ENCODE measurements at regions not wholly inside any gene's neighbourhood (a gene's known extent, or its start where the extent isn't known, plus 50 kb on each side); places are given as distances from the start of the nearest gene placed in this dataset.

- no peak for DNase-seq
Measured at GRCh38 chr9:135196474-135196873, 109.0 kb downstream of the OLFM1 start.

GRCh38 chr9:135198144-135198543, 110.7 kb downstream of the OLFM1 start:
- DNase-seq: no peak

DNA sequence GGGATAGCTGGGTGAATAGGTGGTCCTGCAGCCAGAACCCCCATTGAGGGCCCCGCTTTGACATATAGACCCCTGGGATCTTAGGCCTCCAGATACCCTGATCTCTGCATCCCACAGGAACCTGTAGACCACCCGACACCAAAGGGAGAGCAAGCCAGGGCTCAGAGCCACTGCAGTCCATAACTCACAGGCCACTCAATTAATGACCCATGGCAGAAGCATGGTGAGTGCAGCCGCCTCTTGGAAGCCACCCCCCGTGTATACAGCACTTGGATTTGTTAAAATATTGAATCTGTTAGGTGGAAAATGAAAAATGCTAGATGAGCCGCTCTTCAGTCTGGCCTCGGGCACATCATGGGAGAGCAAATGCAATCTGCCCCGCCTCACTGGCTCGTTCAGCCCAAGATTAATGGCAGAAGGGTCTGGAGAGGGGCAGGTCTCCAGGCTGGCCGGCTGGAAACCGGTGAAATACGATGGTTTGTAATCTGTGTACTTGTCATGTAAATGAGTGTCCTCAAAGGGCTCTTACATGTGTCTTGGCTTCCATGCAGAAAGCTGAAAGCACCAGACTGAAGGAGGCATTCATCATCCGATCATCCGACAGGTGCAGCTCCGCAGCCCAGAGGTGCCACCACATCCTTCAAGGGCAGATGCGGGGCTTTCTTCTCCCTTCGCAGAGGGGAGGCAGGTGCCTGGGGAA, 111.3 kb downstream of the OLFM1 start:
- no peak for DNase-seq

GRCh38 chr9:135199489-135199888, 112.0 kb downstream of the OLFM1 start:
- no peak for DNase-seq

GRCh38 chr9:135201711-135202110, 114.2 kb downstream of the OLFM1 start:
- DNase-seq: no peak

DNA sequence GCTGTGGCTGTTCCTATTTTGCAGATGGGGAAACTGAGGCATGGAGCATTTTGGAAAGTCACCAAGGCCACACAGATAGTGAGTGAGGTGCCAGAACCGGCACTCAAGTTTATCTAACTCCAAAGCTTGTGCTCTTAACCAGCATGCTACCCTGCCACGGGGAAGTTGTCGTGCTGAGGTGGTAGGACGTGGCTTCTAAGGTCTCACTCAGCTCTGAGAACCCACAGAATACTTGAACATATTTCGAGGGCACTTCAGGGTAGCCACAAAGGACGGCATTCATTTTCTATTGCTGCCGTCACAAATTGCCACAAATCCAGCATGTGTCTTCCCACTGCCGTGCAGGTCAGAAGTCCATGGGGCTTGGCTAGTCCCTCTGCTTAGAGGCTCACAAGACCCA, 116.7 kb downstream of the OLFM1 start:
- DNase-seq: no peak

DNA sequence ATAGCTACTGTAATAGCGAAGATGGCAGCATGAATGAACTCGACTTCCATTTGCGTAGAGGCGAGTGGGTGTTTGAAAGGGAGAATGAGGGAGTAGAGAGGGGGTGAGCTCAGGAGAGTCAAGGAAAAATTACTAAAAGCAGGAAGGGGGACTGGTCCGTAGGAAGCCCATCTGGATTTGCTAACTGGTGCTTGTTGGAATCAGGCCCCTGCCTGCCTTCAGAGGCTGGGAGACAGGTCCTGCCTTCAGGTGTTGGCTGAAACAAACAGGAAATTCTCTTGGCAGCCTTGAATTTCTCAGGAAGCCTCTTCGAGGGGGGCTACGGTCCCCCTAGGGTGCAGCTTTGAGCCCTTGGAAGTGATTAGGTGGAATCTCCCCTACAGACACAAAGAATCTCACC, 121.7 kb downstream of the OLFM1 start:
- DNase-seq: no peak

GRCh38 chr9:135209852-135210251, 122.4 kb downstream of the OLFM1 start:
- DNase-seq: no peak

DNA sequence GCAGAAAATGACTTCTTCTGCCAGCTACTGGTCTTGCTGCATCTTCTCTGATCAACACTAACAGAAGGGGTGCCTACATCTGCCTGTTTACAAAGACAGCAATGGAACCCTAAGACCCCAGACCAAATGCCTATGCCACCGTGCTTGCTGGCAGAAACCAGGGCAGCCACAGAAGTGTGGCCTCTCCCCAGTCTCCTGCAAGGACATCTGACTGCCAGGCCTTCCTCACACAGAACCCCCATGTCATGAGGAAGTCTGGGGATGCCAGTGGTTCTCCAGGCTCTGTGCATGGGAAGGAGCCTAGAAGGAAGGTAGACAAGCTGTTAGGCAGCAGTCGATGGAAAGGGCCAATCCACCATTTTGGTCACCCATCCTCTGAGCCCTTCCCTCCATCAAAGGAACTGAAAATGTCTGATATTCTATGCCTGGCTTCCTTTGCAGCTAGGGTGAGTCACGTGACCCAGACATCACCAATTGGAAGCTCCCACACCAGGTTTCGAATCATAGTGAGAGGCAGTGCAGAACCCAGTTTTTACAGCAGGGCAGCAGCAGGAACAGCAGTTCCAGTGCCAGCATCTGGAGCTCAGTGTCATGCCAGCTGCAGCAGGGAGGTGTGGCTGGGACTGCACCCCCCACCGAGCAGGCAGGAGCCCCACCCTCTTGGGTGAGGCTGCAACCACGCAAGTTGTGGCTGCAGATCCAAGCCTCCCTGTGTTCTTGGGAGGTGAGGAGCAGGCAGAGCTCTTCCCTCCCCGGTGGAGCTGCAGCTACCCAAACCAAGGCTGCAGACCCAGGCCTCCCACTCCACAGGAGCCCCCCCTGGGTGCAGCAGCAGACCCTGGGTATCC, 123.4 kb downstream of the OLFM1 start:
- no peak for DNase-seq

- no peak for DNase-seq
Measured at GRCh38 chr9:135211524-135211890, 124.0 kb downstream of the OLFM1 start.

GRCh38 chr9:135212961-135213360, 125.5 kb downstream of the OLFM1 start:
- no peak for DNase-seq

GRCh38 chr9:135213566-135213965, 126.1 kb downstream of the OLFM1 start:
- DNase-seq: no peak

GRCh38 chr9:135214054-135214640, 126.7 kb downstream of the OLFM1 start:
- DNase-seq: no peak

- no peak for DNase-seq
Measured at GRCh38 chr9:135214706-135215105, 127.2 kb downstream of the OLFM1 start.

- no peak for DNase-seq
Measured at GRCh38 chr9:135215571-135216161, 128.2 kb downstream of the OLFM1 start.

DNA sequence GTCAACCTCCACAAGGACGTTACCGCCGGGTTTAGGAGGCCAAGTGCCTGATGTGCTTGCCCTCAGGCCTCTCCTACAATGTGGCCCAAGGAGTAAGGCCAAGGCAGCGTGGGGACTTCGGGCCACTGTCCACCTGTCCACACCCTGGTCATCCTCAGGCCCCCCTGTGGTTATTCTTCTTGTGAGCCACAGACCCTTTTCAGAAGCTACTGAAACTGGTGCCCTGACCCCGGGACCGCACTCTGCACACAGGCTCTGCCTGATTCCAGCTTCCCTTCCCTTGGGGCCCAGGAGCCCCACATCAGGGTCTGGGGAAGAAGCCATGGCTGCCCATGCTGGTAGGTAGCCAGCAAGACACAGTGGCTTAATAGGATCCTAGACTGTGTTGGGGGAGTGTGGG, 128.8 kb downstream of the OLFM1 start:
- DNase-seq: no peak

- no peak for DNase-seq
Measured at GRCh38 chr9:135216791-135217441, 129.4 kb downstream of the OLFM1 start.

DNA sequence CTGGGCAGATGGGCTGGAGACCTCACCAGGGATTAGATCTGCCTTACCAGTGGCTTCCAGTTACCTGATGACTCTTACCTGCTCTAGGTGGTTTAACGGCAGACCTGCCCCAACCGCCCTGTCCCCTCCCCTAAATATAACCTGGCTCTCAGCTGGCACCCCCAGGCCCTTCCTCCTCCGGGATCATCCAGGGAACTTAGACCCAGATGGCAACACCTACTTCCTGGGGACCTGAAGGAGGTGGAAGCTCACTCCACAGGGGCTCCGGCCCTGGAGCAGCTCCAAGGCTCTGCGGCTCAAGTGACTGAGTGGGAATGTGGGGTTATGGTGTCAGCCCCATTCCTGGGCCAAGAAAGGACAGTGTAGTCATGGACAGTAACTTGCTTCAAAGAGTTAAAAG, 130.4 kb downstream of the OLFM1 start:
- DNase-seq: no peak

DNA sequence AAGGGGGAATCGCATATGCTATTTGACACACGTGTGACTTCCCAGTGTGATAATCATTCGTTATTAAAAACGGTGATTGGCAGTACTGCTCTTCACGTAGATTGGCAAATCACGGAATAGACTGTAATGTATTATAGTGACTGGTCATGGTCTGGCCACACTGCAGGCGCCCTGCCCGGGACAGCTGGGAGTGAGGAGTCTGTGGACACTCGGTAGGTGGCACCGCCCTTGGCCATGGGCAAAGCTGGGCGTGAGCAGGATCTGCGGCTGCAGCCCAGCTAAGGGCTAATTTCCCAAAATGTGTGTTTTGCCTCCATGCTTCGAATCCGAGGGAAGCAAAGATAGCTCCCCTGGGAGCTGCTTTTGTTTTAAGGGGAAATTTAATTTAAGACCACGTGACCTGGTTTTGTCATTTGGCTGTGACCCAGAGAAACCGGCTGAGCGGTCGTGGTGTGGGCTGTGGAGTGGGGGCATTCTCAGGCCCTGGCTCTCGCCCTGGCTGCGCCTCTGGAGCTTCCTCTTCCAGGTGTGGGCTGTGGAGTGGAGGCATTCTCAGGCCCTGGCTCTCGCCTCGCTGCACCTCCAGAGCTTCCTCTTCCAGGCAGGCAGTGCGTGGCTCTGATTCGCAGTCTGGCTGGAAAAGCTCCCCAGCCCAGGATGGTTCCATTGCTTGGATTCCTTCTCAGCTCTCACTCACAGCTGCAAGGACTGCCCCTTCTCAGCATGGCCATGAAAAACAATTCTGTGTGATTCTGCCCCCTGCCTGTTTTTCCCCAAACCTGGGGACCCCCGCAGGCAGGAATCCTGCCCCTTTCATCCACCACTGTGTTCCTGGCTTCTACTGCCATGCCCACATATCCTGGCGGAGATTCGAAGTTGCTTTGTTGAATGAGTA, 131.1 kb downstream of the OLFM1 start:
- no peak for DNase-seq

- DNase-seq: no peak
Measured at GRCh38 chr9:135219676-135220600, 132.5 kb downstream of the OLFM1 start.

Measured in Kasumi-1 (cell line).